ENCODE measurements at regions not wholly inside any gene's neighbourhood (a gene's known extent, or its start where the extent isn't known, plus 50 kb on each side); places are given as distances from the start of the nearest gene placed in this dataset.

GRCh38 chr1:20411196-20411980, 74.6 kb downstream of the CAMK2N1 start:
- TF ChIP-seq CTCF (IDR thresholded peaks at IDR 0.05) (no peak), POLR2A (IDR thresholded peaks at IDR 0.05) (no peak)
